GM23248 (cell line): ENCODE measurements at regions not wholly inside any gene's neighbourhood (a gene's known extent, or its start where the extent isn't known, plus 50 kb on each side); places are given as distances from the start of the nearest gene placed in this dataset.

Source experiments
- EZH2 ChIP-seq: fragments of 200-600 bp; sonication (generic); IDR thresholded peaks from 2 replicates; pipeline ENCODE4 v1.6.1; 2018; ENCODE audit warnings: antibody characterized with exemption, mild to moderate bottlenecking; ENCODE audit not compliant: insufficient read depth, poor library complexity, severe bottlenecking
- EZH2phosphoT487 ChIP-seq: fragments of 200-600 bp; sonication (generic); IDR thresholded peaks from 2 replicates; pipeline ENCODE4 v1.6.1; 2018; ENCODE audit warnings: antibody characterized with exemption, moderate library complexity, mild to moderate bottlenecking, low read depth; ENCODE audit not compliant: insufficient read depth

DNA sequence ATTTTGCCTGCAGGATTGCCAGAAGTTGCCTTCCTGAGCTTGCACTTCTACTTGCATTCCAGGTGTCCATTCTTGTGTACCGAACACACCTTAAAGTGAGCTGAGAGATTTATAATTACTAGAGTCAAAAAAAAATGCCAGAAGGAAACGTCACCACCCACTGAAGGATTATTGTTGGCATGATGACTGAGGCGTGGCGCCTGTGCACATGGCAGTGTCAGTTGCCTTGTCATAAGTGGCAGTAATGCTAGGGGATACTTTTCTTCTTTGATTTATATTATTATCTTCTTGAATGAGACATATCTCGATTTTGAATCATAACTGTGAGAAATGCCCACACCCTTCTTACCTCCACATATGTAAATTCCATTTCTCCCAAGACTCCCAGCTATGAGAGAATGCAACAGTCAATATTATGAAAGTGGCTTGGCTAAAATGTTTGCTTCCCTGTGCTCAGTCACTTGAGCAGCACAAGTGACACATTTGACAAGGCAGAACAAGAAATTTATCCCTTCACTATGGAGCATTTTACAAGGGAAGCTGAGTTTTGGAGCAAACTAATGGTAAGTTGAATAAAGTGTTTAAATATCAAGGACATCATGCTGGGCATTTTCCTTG lies 149.5 kb upstream of the SASH1 start:
- TF ChIP-seq EZH2phosphoT487 (no peak), EZH2 (no peak)
